Gastrocnemius medialis (tissue), 4 donors: ENCODE measurements at regions not wholly inside any gene's neighbourhood (a gene's known extent, or its start where the extent isn't known, plus 50 kb on each side); places are given as distances from the start of the nearest gene placed in this dataset.

Source experiments
- POLR2A ChIP-seq, 2 donors: fragments of 450-650 bp; IDR thresholded peaks; one replicate each; pipeline ENCODE4 v1.6.1; 2017; ENCODE audit warnings: antibody characterized with exemption in 2 of 2, mild to moderate bottlenecking in 2 of 2, moderate library complexity in 2 of 2
- TF ChIP-seq, protein P1 (sequence below), 5 experiments: fragments of 450-650 bp in 3 of 5; fragments of 200-600 bp in 2 of 5; sonication (generic) in 2 of 5; IDR thresholded peaks in 4 of 5; conservative IDR thresholded peaks in 1 of 5; 1 replicate in 4 of 5; 2 replicates in 1 of 5; pipeline ENCODE4 v1.5.1; 2016 to 2019; ENCODE audit warnings: antibody characterized with exemption in 5 of 5, mild to moderate bottlenecking in 3 of 5, moderate library complexity in 3 of 5

DNA sequence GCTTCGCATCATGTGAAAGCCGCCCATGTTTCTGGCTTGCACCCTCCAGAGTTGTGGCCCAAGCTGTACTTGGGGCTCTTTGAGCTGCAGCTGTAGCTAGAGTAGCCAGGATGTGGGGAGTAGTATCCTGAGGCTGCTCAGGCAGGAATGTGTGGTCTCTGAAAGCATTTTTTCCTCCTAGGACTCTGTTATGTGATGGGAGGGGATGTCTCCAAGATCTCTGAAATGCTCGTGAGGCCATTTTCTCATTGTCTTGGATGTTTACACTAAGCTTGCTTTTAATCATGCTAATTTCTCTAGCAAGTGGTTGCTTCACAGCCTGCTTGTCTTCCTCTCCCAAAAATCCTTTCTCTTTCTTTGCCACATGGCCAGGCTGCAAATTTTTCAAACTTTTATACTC lies 687.6 kb downstream of the DCDC2C start:
- TF ChIP-seq, protein P1, sequence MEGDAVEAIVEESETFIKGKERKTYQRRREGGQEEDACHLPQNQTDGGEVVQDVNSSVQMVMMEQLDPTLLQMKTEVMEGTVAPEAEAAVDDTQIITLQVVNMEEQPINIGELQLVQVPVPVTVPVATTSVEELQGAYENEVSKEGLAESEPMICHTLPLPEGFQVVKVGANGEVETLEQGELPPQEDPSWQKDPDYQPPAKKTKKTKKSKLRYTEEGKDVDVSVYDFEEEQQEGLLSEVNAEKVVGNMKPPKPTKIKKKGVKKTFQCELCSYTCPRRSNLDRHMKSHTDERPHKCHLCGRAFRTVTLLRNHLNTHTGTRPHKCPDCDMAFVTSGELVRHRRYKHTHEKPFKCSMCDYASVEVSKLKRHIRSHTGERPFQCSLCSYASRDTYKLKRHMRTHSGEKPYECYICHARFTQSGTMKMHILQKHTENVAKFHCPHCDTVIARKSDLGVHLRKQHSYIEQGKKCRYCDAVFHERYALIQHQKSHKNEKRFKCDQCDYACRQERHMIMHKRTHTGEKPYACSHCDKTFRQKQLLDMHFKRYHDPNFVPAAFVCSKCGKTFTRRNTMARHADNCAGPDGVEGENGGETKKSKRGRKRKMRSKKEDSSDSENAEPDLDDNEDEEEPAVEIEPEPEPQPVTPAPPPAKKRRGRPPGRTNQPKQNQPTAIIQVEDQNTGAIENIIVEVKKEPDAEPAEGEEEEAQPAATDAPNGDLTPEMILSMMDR (IDR thresholded peaks at IDR 0.05 in 4 of 5, conservative IDR thresholded peaks at IDR 0.05 in 1 of 5), result no peak
- no peak for TF ChIP-seq POLR2A (IDR thresholded peaks at IDR 0.05)
